ENCODE measurements at regions not wholly inside any gene's neighbourhood (a gene's known extent, or its start where the extent isn't known, plus 50 kb on each side); places are given as distances from the start of the nearest gene placed in this dataset.

- no peak for TF ChIP-seq CTCF (IDR thresholded peaks at IDR 0.05)
- TF ChIP-seq POLR2AphosphoS5 (IDR thresholded peaks at IDR 0.05) = no peak
- TF ChIP-seq EP300 (IDR thresholded peaks at IDR 0.05) = no peak
These were observed 256.5 kb downstream of the UQCRFS1 start for GRCh38 chr19:28956421-28956820.

Measured in sigmoid colon (tissue), 4 donors.